GM23248 (cell line): ENCODE measurements at regions not wholly inside any gene's neighbourhood (a gene's known extent, or its start where the extent isn't known, plus 50 kb on each side); places are given as distances from the start of the nearest gene placed in this dataset.

Experiments
- EZH2 ChIP-seq: fragments of 200-600 bp; sonication (generic); IDR thresholded peaks from 2 replicates; pipeline ENCODE4 v1.6.1; 2018; ENCODE audit warnings: antibody characterized with exemption, mild to moderate bottlenecking; ENCODE audit not compliant: insufficient read depth, poor library complexity, severe bottlenecking
- EZH2phosphoT487 ChIP-seq: fragments of 200-600 bp; sonication (generic); IDR thresholded peaks from 2 replicates; pipeline ENCODE4 v1.6.1; 2018; ENCODE audit warnings: antibody characterized with exemption, moderate library complexity, mild to moderate bottlenecking, low read depth; ENCODE audit not compliant: insufficient read depth

DNA sequence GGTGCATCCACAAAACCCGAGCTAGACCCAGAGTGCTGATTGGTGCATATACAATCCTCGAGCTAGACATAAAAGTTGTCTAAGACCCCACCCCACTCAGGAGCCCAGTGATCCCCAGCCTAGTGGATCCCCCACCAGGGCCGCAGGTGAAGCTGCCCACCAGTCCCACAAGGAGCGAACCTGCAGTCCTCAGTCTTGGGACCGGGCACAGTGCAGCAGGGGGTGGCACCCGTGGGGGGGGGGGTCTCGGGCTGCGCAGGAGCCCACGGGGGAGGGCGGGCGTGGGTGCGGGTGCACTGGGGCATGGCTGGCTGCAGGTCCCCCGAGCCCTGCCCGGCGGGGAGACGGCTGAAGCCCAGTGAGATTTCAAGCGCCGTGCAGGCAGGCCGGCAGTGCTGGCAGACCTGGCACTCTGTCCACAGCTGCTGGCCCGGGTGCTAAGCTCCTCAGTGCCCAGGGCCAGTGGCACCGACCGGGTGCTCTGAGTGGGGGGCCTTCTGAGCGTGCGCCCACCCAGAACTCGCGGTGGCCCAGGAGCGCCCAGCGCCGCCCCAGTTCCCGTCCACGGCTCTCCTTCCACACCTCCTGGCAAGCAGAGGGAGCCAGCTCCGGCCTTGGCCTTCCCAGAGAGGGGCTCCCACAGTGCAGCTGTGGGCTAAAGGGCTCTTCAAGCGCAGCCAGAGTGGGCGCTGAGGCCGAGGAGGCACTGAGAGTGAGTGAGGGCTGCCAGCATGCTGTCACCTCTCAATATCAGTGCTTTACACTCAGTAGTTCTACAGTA lies 989.1 kb downstream of the FAM181B start:
- no peak for TF ChIP-seq EZH2phosphoT487
- TF ChIP-seq EZH2: no peak
